ENCODE measurements at regions not wholly inside any gene's neighbourhood (a gene's known extent, or its start where the extent isn't known, plus 50 kb on each side); places are given as distances from the start of the nearest gene placed in this dataset. TPM values are rescaled to one million over a fixed set of nuclear protein-coding genes. Genes with fewer than 3 reads are reported as not detected.

DNA sequence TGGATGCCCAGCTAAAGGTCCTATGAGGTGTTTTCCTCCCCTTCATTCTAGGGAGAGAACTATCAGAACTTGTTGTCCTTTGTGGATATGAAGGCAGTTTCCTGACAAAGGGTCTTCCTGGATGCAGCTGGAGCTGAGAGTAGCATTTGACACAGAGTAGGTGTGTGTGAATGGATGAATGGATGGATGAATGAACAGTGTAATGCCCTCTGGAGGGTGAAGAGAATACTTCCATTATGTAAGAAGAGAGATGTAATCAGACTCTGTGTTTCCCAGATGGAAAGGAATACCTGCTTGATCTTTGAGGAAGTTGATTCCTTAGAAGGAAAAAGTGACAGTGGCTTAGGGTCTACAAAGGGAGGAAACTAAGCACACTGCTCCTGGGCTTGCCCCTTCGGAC is 55.4 kb upstream of the AADAT start:
- Histone ChIP-seq H3K27ac (ENCODE audit: low read depth in 2 of 2, low read length in 2 of 2) (no peak overlapping the region), H3K4me3 (ENCODE audit: low read length in 3 of 3) (no peak overlapping the region), H3K27me3 (ENCODE audit: control insufficient read depth, insufficient read depth, low read length) (no peaks in the 10 kb centered on the region), H3K36me3 (ENCODE audit: control insufficient read depth in 2 of 3, insufficient read depth in 3 of 3, low read length in 3 of 3) (no peaks in the 10 kb centered on the region), H3K4me1 (ENCODE audit: control insufficient read depth in 2 of 3, insufficient read depth in 2 of 3, low read depth in 1 of 3, low read length in 3 of 3) (no peaks in the 10 kb centered on the region), H3K9ac (ENCODE audit: low read length in 3 of 3) (no peak overlapping the region), H3K9me3 (ENCODE audit: control insufficient read depth in 2 of 3, insufficient read depth in 1 of 3, low read length in 3 of 3) (no peaks in the 10 kb centered on the region)
- intact Hi-C loops (cut with DNase I) = no loop called here
- FAIRE-seq = no peak
- no peak for DNase-seq
- TF ChIP-seq, protein P1, sequence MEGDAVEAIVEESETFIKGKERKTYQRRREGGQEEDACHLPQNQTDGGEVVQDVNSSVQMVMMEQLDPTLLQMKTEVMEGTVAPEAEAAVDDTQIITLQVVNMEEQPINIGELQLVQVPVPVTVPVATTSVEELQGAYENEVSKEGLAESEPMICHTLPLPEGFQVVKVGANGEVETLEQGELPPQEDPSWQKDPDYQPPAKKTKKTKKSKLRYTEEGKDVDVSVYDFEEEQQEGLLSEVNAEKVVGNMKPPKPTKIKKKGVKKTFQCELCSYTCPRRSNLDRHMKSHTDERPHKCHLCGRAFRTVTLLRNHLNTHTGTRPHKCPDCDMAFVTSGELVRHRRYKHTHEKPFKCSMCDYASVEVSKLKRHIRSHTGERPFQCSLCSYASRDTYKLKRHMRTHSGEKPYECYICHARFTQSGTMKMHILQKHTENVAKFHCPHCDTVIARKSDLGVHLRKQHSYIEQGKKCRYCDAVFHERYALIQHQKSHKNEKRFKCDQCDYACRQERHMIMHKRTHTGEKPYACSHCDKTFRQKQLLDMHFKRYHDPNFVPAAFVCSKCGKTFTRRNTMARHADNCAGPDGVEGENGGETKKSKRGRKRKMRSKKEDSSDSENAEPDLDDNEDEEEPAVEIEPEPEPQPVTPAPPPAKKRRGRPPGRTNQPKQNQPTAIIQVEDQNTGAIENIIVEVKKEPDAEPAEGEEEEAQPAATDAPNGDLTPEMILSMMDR (IDR thresholded peaks at IDR 0.05; ENCODE audit: borderline replicate concordance, extremely low read depth, insufficient read depth) = no peak

DNA sequence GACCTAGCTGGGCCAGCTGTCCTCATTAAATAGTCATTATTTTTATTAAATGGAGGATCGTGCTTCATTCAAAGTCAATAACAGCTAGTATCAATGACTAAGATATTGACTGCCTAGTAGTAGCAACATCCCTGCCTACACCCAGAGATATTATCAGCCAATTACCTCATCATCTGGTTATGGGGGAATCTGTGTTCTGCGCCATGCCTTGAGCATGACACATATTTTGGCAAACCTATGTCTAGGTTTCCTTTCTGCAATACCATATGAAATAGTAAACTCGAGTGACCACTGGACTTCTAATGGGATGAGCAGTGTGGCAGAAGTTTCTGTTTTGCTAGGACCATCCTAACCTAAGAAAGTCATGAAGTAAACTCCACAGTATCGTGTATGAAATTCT is 50.0 kb upstream of the AADAT start:
- DNase-seq = no peak
- intact Hi-C loops (cut with DNase I) = no loop called here
- Histone ChIP-seq H3K9me3 (ENCODE audit: control insufficient read depth in 2 of 3, insufficient read depth in 1 of 3, low read length in 3 of 3) (no peaks in the 10 kb centered on the region), H3K36me3 (ENCODE audit: control insufficient read depth in 2 of 3, insufficient read depth in 3 of 3, low read length in 3 of 3) (no peaks in the 10 kb centered on the region), H3K27ac (ENCODE audit: low read depth in 2 of 2, low read length in 2 of 2) (no peak overlapping the region), H3K27me3 (ENCODE audit: control insufficient read depth, insufficient read depth, low read length) (no peaks in the 10 kb centered on the region), H3K9ac (ENCODE audit: low read length in 3 of 3) (no peak overlapping the region), H3K4me1 (ENCODE audit: control insufficient read depth in 2 of 3, insufficient read depth in 2 of 3, low read depth in 1 of 3, low read length in 3 of 3) (no peaks in the 10 kb centered on the region), H3K4me3 (ENCODE audit: low read length in 3 of 3) (no peak overlapping the region)
- no peak for FAIRE-seq
- TF ChIP-seq, protein P1 (IDR thresholded peaks at IDR 0.05; ENCODE audit: borderline replicate concordance, extremely low read depth, insufficient read depth) = no peak

Small RNA genes lying in the stretch of these regions (microRNA-seq; reads per million reads assigned to microRNA genes)
- not detected for gene MIR6082

All from kidney (tissue), 13 donors.